Transverse colon (tissue), 4 donors: ENCODE measurements at regions not wholly inside any gene's neighbourhood (a gene's known extent, or its start where the extent isn't known, plus 50 kb on each side); places are given as distances from the start of the nearest gene placed in this dataset.

Source experiments
- CTCF ChIP-seq, 5 experiments: fragments of 200-600 bp in 3 of 5; fragments of 450-650 bp in 2 of 5; sonication (generic) in 3 of 5; IDR thresholded peaks; 1 replicate in 2 of 5; 2 replicates in 3 of 5; pipeline ENCODE4 v1.5.1; 2016 to 2017; ENCODE audit warnings: antibody characterized with exemption in 5 of 5, inconsistent platforms in 3 of 5, mild to moderate bottlenecking in 2 of 5, moderate library complexity in 1 of 5
- EP300 ChIP-seq: sonication (generic); formaldehyde crosslinking; IDR thresholded peaks from one replicate; pipeline ENCODE4 v1.6.1; 2017; ENCODE audit warnings: antibody characterized with exemption, low read depth
- POLR2A ChIP-seq: fragments of 450-650 bp; IDR thresholded peaks from one replicate; pipeline ENCODE4 v1.6.1; 2016; ENCODE audit warnings: antibody characterized with exemption, mild to moderate bottlenecking, moderate library complexity
- POLR2AphosphoS5 ChIP-seq, 3 donors: sonication (generic); formaldehyde crosslinking; IDR thresholded peaks; one replicate each; pipeline ENCODE4 v1.6.1; 2016; ENCODE audit warnings: antibody characterized with exemption in 3 of 3

- no peak for TF ChIP-seq CTCF (IDR thresholded peaks at IDR 0.05)
- no peak for TF ChIP-seq POLR2AphosphoS5 (IDR thresholded peaks at IDR 0.05)
- TF ChIP-seq EP300: no peak
- no peak for TF ChIP-seq POLR2A
Measured at GRCh38 chr13:36549126-36549702, 116.9 kb downstream of the CCNA1 start.
